Gastrocnemius medialis (tissue), 4 donors: ENCODE measurements at regions not wholly inside any gene's neighbourhood (a gene's known extent, or its start where the extent isn't known, plus 50 kb on each side); places are given as distances from the start of the nearest gene placed in this dataset.

ENCODE experiments used
- ATAC-seq, 2 donors: fragments of 150-250 bp; one replicate each; pipeline ENCODE4 v1.9.1; 2016
- DNase-seq, 2 donors: peaks; one replicate each; pipeline ENCODE4 v3.0.0-alpha.2; 2019
- H3K27ac ChIP-seq, 4 donors: fragments of 200-600 bp; sonication (generic); 1 replicate in 1 of 4; 2 replicates in 3 of 4; pipeline ENCODE4 v1.5.1; 2016 to 2018; ENCODE audit warnings: mild to moderate bottlenecking in 2 of 4, moderate library complexity in 1 of 4
- H3K27me3 ChIP-seq, 3 donors: fragments of 200-600 bp; sonication (generic) in 2 of 3; 1 replicate in 1 of 3; 2 replicates in 2 of 3; pipeline versions ENCODE4 v1.5.1 to v1.6.0; 2016 to 2019; ENCODE audit warnings: mild to moderate bottlenecking in 1 of 3, moderate library complexity in 1 of 3
- H3K36me3 ChIP-seq, 2 donors: fragments of 200-600 bp; sonication (generic) in 1 of 2; one replicate each; pipeline ENCODE4 v1.5.1; 2017 to 2018
- H3K4me1 ChIP-seq, 2 donors: fragments of 200-600 bp; sonication (generic) in 1 of 2; one replicate each; pipeline ENCODE4 v1.5.1; 2016 to 2017; ENCODE audit warnings: mild to moderate bottlenecking in 2 of 2
- H3K4me3 ChIP-seq, 4 donors: fragments of 200-600 bp; sonication (generic) in 3 of 4; 1 replicate in 1 of 4; 2 replicates in 3 of 4; pipeline ENCODE4 v1.5.1; 2016 to 2019; ENCODE audit warnings: mild to moderate bottlenecking in 2 of 4
- H3K9me3 ChIP-seq, 3 donors: fragments of 200-600 bp; sonication (generic) in 2 of 3; 1 replicate in 1 of 3; 2 replicates in 2 of 3; pipeline ENCODE4 v1.5.1; 2016 to 2019
- POLR2A ChIP-seq, 2 donors: fragments of 450-650 bp; IDR thresholded peaks; one replicate each; pipeline ENCODE4 v1.6.1; 2017; ENCODE audit warnings: antibody characterized with exemption in 2 of 2, mild to moderate bottlenecking in 2 of 2, moderate library complexity in 2 of 2
- in situ Hi-C, 4 donors: fragments of 200-750 bp; cut with MboI; loops; one replicate each; pipeline versions ENCODE4 v1.15.0 to v1.8.0; 2017; ENCODE audit warnings: low sequenced_read_pairs in 4 of 4
- intact Hi-C: fragments of 100-400 bp; cut with DNase I; formaldehyde crosslinking; loops from one replicate; pipeline ENCODE4 v1.15.1; 2023; ENCODE audit warnings: low total_unique reads
- TF ChIP-seq, protein P1 (sequence below), 5 experiments: fragments of 450-650 bp in 3 of 5; fragments of 200-600 bp in 2 of 5; sonication (generic) in 2 of 5; IDR thresholded peaks in 4 of 5; conservative IDR thresholded peaks in 1 of 5; 1 replicate in 4 of 5; 2 replicates in 1 of 5; pipeline ENCODE4 v1.5.1; 2016 to 2019; ENCODE audit warnings: antibody characterized with exemption in 5 of 5, mild to moderate bottlenecking in 3 of 5, moderate library complexity in 3 of 5

DNA sequence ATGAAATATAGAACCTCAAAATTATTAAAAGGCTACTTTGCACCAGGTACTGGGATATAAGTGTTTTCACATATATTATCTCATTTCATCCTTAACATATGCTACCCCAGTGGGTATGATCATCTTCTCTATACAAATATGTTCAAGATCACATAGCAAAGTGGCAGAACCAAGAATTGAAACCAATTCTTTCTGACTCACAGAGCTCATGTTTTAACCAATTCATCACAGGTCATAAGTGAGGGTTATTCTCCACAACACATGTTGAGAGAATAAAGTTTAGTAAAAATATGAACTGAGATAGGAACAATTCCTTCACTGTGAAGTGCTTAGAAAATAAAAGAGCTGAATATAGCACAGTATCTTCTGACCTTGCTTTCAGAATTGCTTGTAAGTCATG, 442.9 kb upstream of the RASGEF1B start:
- no peak for TF ChIP-seq POLR2A (IDR thresholded peaks at IDR 0.05)
- TF ChIP-seq, protein P1, sequence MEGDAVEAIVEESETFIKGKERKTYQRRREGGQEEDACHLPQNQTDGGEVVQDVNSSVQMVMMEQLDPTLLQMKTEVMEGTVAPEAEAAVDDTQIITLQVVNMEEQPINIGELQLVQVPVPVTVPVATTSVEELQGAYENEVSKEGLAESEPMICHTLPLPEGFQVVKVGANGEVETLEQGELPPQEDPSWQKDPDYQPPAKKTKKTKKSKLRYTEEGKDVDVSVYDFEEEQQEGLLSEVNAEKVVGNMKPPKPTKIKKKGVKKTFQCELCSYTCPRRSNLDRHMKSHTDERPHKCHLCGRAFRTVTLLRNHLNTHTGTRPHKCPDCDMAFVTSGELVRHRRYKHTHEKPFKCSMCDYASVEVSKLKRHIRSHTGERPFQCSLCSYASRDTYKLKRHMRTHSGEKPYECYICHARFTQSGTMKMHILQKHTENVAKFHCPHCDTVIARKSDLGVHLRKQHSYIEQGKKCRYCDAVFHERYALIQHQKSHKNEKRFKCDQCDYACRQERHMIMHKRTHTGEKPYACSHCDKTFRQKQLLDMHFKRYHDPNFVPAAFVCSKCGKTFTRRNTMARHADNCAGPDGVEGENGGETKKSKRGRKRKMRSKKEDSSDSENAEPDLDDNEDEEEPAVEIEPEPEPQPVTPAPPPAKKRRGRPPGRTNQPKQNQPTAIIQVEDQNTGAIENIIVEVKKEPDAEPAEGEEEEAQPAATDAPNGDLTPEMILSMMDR (IDR thresholded peaks at IDR 0.05 in 4 of 5, conservative IDR thresholded peaks at IDR 0.05 in 1 of 5): no peak
- no peaks in the 10 kb centered on the region for H3K27me3 ChIP-seq
- ATAC-seq (no peak), DNase-seq (no peak)
- H3K4me3 ChIP-seq: no peak overlapping the region
- H3K9me3 ChIP-seq: no peaks in the 10 kb centered on the region
- H3K36me3 ChIP-seq: no peaks in the 10 kb centered on the region
- intact Hi-C loops: no loop called here
- H3K27ac ChIP-seq: no peak overlapping the region
- H3K4me1 ChIP-seq: no peaks in the 10 kb centered on the region
- in situ Hi-C loops: no loop called here

DNA sequence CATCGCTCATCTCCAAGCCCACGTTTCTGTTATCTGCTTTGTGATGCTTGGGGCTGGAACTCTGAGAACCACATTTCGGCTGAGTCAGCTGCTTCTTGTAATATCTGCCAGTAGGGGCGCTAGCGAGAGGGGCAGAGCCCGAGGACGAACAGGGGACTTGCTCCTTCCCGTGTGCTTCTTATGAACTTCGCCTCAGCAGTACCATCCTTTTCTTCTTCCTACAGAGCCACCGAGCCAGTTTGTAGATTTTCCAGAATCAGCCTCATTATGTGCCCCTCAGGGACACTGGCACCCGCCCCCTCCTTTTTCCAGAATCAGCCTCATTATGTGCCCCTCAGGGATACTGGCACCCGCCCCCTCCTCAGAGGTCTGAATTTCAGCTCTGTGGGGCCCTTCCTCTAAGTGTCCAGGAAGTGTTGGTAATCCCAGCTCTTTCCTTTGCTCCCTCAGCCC, 441.7 kb upstream of the RASGEF1B start:
- H3K27me3 ChIP-seq: no peaks in the 10 kb centered on the region
- intact Hi-C loops: no loop called here
- no peaks in the 10 kb centered on the region for H3K4me1 ChIP-seq
- TF ChIP-seq POLR2A (IDR thresholded peaks at IDR 0.05): no peak
- TF ChIP-seq, protein P1 (IDR thresholded peaks at IDR 0.05 in 4 of 5, conservative IDR thresholded peaks at IDR 0.05 in 1 of 5): peak in 3 of 5 experiments; percentile 23 to 45 (median 28)
- no peaks in the 10 kb centered on the region for H3K36me3 ChIP-seq
- DNase-seq (no peak), ATAC-seq (no peak)
- H3K27ac ChIP-seq: no peak overlapping the region
- no peaks in the 10 kb centered on the region for H3K9me3 ChIP-seq
- in situ Hi-C loops: no loop called here
- H3K4me3 ChIP-seq: no peak overlapping the region

DNA sequence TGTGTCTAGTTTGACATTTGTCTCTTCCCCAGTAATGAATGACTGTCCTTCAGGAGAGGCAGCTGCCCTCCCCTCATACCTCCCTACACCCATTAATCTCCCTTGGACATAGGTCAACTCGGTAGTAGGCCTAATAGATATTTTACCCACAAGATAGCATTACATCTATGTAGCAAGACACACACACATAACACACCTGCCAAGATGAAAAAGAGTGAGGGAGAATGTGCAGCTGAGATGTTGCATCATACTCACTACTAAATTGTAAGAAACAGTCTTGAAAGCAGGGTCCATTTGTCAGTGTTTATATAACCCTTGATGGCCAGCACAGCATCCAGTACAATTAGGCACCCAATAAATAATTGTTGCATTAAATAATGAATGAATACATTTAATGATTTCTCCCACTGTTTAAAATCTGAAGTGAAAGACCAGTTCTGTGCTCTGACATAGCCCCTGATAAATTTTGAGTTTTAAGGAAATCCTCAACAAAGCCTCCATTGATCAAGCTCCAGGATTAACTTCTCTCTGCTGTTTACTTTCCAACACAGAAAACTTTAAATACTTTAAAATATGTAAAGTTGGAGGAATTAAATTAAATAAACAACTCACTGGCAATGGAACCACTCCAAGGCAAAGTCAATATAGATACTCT, 440.8 kb upstream of the RASGEF1B start:
- intact Hi-C loops: no loop called here
- ATAC-seq (no peak), DNase-seq (no peak)
- Histone ChIP-seq H3K4me1 (no peaks in the 10 kb centered on the region), H3K36me3 (no peaks in the 10 kb centered on the region), H3K27ac (no peak overlapping the region), H3K4me3 (no peak overlapping the region), H3K9me3 (no peaks in the 10 kb centered on the region), H3K27me3 (no peaks in the 10 kb centered on the region)
- in situ Hi-C loops: no loop called here
- TF ChIP-seq POLR2A (IDR thresholded peaks at IDR 0.05): no peak
- TF ChIP-seq, protein P1 (IDR thresholded peaks at IDR 0.05 in 4 of 5, conservative IDR thresholded peaks at IDR 0.05 in 1 of 5): no peak

DNA sequence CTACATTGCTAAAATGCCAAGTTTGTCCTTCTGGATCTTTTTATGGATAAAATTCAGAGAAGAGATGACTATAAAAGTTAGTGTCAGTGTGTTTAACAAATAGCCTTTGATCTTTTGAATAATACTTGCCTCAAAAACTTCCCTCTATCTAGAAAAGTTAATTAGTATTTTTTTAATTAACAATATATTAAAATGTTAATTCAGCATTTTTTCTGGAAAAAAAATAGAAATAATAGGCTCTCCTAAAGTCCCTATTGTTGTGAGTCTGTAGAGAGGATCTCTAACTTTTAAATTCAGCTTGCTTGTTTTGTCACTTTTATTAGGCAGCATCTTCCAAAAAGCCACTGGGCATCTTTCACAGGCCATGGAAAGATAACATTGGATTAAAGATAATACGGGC, 435.2 kb upstream of the RASGEF1B start:
- no peak overlapping the region for H3K4me3 ChIP-seq
- no peaks in the 10 kb centered on the region for H3K4me1 ChIP-seq
- DNase-seq (no peak), ATAC-seq (no peak)
- H3K36me3 ChIP-seq: no peaks in the 10 kb centered on the region
- H3K27ac ChIP-seq: no peak overlapping the region
- in situ Hi-C loops: no loop called here
- no peaks in the 10 kb centered on the region for H3K27me3 ChIP-seq
- no peak for TF ChIP-seq POLR2A (IDR thresholded peaks at IDR 0.05)
- TF ChIP-seq, protein P1 (IDR thresholded peaks at IDR 0.05 in 4 of 5, conservative IDR thresholded peaks at IDR 0.05 in 1 of 5): no peak
- H3K9me3 ChIP-seq: no peaks in the 10 kb centered on the region
- intact Hi-C loops: no loop called here

DNA sequence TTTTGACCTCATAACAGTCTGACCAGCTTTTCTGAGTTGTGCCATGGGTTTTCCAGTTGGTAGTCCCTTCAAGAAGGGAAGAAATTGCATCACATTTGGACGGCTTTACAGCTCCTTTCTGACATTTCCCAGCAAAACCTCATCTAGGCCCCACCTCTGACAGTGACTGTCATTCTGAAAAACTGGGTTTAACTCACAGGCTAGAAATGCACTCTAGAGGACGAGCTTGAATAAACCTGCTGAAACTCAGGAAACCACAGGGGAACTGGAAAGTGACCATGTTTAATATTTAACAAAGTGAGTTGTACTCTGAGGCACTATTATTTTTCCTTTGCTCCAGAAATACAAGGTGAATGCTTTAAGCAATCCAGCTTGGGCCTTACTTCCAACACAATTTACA, 434.3 kb upstream of the RASGEF1B start:
- Histone ChIP-seq H3K36me3 (no peaks in the 10 kb centered on the region), H3K9me3 (no peaks in the 10 kb centered on the region), H3K27ac (no peak overlapping the region), H3K4me3 (no peak overlapping the region), H3K4me1 (no peaks in the 10 kb centered on the region), H3K27me3 (no peaks in the 10 kb centered on the region)
- no peak for ATAC-seq
- DNase-seq: no peak
- intact Hi-C loops (no loop called here), in situ Hi-C loops (no loop called here)
- TF ChIP-seq POLR2A (IDR thresholded peaks at IDR 0.05): no peak
- TF ChIP-seq, protein P1 (IDR thresholded peaks at IDR 0.05 in 4 of 5, conservative IDR thresholded peaks at IDR 0.05 in 1 of 5): no peak
